ENCODE measurements at regions not wholly inside any gene's neighbourhood (a gene's known extent, or its start where the extent isn't known, plus 50 kb on each side); places are given as distances from the start of the nearest gene placed in this dataset.

GRCh38 chr15:70188286-70188685 lies 90.6 kb upstream of the TLE3 start:
- no peak for DNase-seq (ENCODE audit: low read depth in 2 of 2)

- DNase-seq (ENCODE audit: low read depth in 2 of 2) = no peak
These were observed 89.6 kb upstream of the TLE3 start for GRCh38 chr15:70187331-70187730.

- DNase-seq (ENCODE audit: low read depth in 2 of 2) = no peak
These were observed 88.4 kb upstream of the TLE3 start for GRCh38 chr15:70186152-70186551.

GRCh38 chr15:70185251-70185711 lies 87.6 kb upstream of the TLE3 start:
- no peak for DNase-seq (ENCODE audit: low read depth in 2 of 2)

- DNase-seq (ENCODE audit: low read depth in 2 of 2) = no peak
These were observed 85.4 kb upstream of the TLE3 start for GRCh38 chr15:70182858-70183695.

- DNase-seq (ENCODE audit: low read depth in 2 of 2) = no peak
These were observed 84.0 kb upstream of the TLE3 start for GRCh38 chr15:70181626-70182255.

- DNase-seq (ENCODE audit: low read depth in 2 of 2) = no peak
These were observed 82.6 kb upstream of the TLE3 start for GRCh38 chr15:70180186-70180875.

- DNase-seq (ENCODE audit: low read depth in 2 of 2) = no peak
These were observed 81.7 kb upstream of the TLE3 start for GRCh38 chr15:70179309-70179892.

- DNase-seq (ENCODE audit: low read depth in 2 of 2) = no peak
These were observed 80.8 kb upstream of the TLE3 start for GRCh38 chr15:70178335-70179084.

- DNase-seq (ENCODE audit: low read depth in 2 of 2) = no peak
These were observed 75.0 kb upstream of the TLE3 start for GRCh38 chr15:70172566-70173225.

GRCh38 chr15:70172124-70172523 lies 74.4 kb upstream of the TLE3 start:
- no peak for DNase-seq (ENCODE audit: low read depth in 2 of 2)

- no peak for DNase-seq (ENCODE audit: low read depth in 2 of 2)
These were observed 73.7 kb upstream of the TLE3 start for GRCh38 chr15:70171256-70171886.

- DNase-seq (ENCODE audit: low read depth in 2 of 2) = no peak
These were observed 72.5 kb upstream of the TLE3 start for GRCh38 chr15:70170096-70170699.

- DNase-seq (ENCODE audit: low read depth in 2 of 2) = no peak
These were observed 71.4 kb upstream of the TLE3 start for GRCh38 chr15:70169147-70169546.

GRCh38 chr15:70167155-70167554 lies 69.4 kb upstream of the TLE3 start:
- no peak for DNase-seq (ENCODE audit: low read depth in 2 of 2)

- DNase-seq (ENCODE audit: low read depth in 2 of 2) = no peak
These were observed 68.9 kb upstream of the TLE3 start for GRCh38 chr15:70166506-70167087.

GRCh38 chr15:70165716-70166284 lies 68.1 kb upstream of the TLE3 start:
- no peak for DNase-seq (ENCODE audit: low read depth in 2 of 2)

- no peak for DNase-seq (ENCODE audit: low read depth in 2 of 2)
These were observed 67.4 kb upstream of the TLE3 start for GRCh38 chr15:70164910-70165715.

All from stimulated activated CD4-positive, alpha-beta T cell treated with anti-CD3 and anti-CD28 coated beads, Interleukin-1b, Interleukin-23, amount 100 ng/mL, for 1 hour (primary cell).